DOHH2 (cell line): ENCODE measurements at regions not wholly inside any gene's neighbourhood (a gene's known extent, or its start where the extent isn't known, plus 50 kb on each side); places are given as distances from the start of the nearest gene placed in this dataset.
"Not testable (repeated sequence)": the region's sequence is repeated elsewhere in the genome, so short reads cannot be mapped to it uniquely, and the experiment has no call there.

Experiments used
- H3F3A ChIP-seq: fragments of 200-600 bp; sonication (generic), shearing (Covaris generic); 2 replicates; pipeline ENCODE4 v1.6.0; 2016; ENCODE audit warnings: antibody characterized with exemption, mild to moderate bottlenecking; ENCODE audit not compliant: control insufficient read depth, insufficient read depth
- H3K27ac ChIP-seq: fragments of 200-600 bp; sonication (generic); 2 replicates; pipeline ENCODE4 v1.5.1; 2014; ENCODE audit warnings: low read depth, mild to moderate bottlenecking, low read length, moderate library complexity
- H3K27me3 ChIP-seq: fragments of 200-600 bp; sonication (generic); 2 replicates; pipeline ENCODE4 v1.6.1; 2014; ENCODE audit warnings: mild to moderate bottlenecking, low read length, mixed read lengths; ENCODE audit not compliant: control insufficient read depth
- H3K36me3 ChIP-seq: fragments of 200-600 bp; sonication (generic); 2 replicates; pipeline ENCODE4 v1.6.1; 2014; ENCODE audit warnings: mild to moderate bottlenecking, low read length, moderate library complexity, mixed read lengths; ENCODE audit not compliant: control insufficient read depth
- H3K4me1 ChIP-seq: fragments of 200-600 bp; sonication (generic); 2 replicates; pipeline ENCODE4 v1.6.1; 2014; ENCODE audit warnings: mild to moderate bottlenecking, low read length, mixed read lengths; ENCODE audit not compliant: control insufficient read depth
- H3K4me2 ChIP-seq: fragments of 200-600 bp; sonication (generic); 2 replicates; pipeline ENCODE4 v1.6.0; 2014; ENCODE audit warnings: mild to moderate bottlenecking, low read length, moderate library complexity
- H3K4me3 ChIP-seq: fragments of 200-600 bp; sonication (generic); 2 replicates; pipeline ENCODE4 v1.5.1; 2014; ENCODE audit warnings: mild to moderate bottlenecking, low read length, mixed read lengths
- H3K79me2 ChIP-seq: fragments of 200-600 bp; sonication (generic); 2 replicates; pipeline ENCODE4 v1.6.1; 2014; ENCODE audit warnings: mild to moderate bottlenecking, low read length, mixed read lengths; ENCODE audit not compliant: control insufficient read depth
- H3K9me2 ChIP-seq: fragments of 200-600 bp; sonication (generic); replicated peaks from 2 replicates; pipeline ENCODE4 v1.6.1; 2014; ENCODE audit warnings: mild to moderate bottlenecking, low read length, mixed read lengths; ENCODE audit not compliant: control insufficient read depth
- H3K9me3 ChIP-seq: fragments of 200-600 bp; sonication (generic); 2 replicates; pipeline ENCODE4 v1.6.1; 2014; ENCODE audit warnings: antibody characterized with exemption, low read length, mixed read lengths; ENCODE audit not compliant: control insufficient read depth, insufficient read depth
- H4K20me1 ChIP-seq: fragments of 200-600 bp; sonication (generic); 2 replicates; pipeline ENCODE4 v1.6.0; 2014; ENCODE audit warnings: low read depth, mild to moderate bottlenecking, antibody characterized with exemption, low read length, moderate library complexity; ENCODE audit not compliant: control insufficient read depth, insufficient read depth
- EZH2phosphoT487 ChIP-seq: fragments of 200-600 bp; sonication (generic); IDR thresholded peaks from 2 replicates; pipeline ENCODE4 v1.6.1; 2017; ENCODE audit warnings: borderline replicate concordance, mild to moderate bottlenecking, antibody characterized with exemption, low read length, moderate library complexity, mixed read lengths
- TF ChIP-seq, protein P1 (sequence below): fragments of 200-600 bp; sonication (generic); IDR thresholded peaks from one replicate; pipeline ENCODE4 v1.5.1; 2014; ENCODE audit warnings: antibody characterized with exemption, mild to moderate bottlenecking, low read depth, low read length; ENCODE audit not compliant: poor library complexity, severe bottlenecking

DNA sequence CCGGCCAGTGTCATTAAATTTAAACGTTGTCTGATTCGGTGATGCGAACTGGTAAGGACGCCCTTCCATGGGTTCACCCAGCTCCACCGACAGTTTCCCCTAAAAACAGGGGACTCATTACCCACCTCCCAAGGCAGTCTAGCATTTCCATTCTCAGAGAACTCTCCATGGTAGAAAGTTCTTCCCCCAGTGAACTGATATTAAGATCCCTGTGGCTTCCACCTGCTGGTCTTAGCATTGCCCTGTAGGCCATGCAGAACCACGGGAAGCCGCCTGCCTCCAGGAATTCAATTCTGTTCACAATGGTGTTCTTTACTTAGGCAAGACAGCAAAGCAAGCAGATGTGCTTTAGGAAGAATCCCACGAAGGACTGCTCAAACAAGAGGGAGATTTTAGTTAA, 128.9 kb upstream of the NANOS1 start:
- no peaks in the 10 kb centered on the region for H3K4me1 ChIP-seq
- H4K20me1 ChIP-seq: no peaks in the 10 kb centered on the region
- H3K4me2 ChIP-seq: no peak overlapping the region
- H3K79me2 ChIP-seq: no peaks in the 10 kb centered on the region
- TF ChIP-seq, protein P1, sequence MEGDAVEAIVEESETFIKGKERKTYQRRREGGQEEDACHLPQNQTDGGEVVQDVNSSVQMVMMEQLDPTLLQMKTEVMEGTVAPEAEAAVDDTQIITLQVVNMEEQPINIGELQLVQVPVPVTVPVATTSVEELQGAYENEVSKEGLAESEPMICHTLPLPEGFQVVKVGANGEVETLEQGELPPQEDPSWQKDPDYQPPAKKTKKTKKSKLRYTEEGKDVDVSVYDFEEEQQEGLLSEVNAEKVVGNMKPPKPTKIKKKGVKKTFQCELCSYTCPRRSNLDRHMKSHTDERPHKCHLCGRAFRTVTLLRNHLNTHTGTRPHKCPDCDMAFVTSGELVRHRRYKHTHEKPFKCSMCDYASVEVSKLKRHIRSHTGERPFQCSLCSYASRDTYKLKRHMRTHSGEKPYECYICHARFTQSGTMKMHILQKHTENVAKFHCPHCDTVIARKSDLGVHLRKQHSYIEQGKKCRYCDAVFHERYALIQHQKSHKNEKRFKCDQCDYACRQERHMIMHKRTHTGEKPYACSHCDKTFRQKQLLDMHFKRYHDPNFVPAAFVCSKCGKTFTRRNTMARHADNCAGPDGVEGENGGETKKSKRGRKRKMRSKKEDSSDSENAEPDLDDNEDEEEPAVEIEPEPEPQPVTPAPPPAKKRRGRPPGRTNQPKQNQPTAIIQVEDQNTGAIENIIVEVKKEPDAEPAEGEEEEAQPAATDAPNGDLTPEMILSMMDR: no peak
- TF ChIP-seq EZH2phosphoT487: no peak
- H3K4me3 ChIP-seq: no peak overlapping the region
- H3F3A ChIP-seq: no peaks in the 10 kb centered on the region
- no peaks in the 10 kb centered on the region for H3K9me3 ChIP-seq
- no peaks in the 10 kb centered on the region for H3K9me2 ChIP-seq
- H3K36me3 ChIP-seq: no peaks in the 10 kb centered on the region
- H3K27ac ChIP-seq: no peak overlapping the region
- no peaks in the 10 kb centered on the region for H3K27me3 ChIP-seq

DNA sequence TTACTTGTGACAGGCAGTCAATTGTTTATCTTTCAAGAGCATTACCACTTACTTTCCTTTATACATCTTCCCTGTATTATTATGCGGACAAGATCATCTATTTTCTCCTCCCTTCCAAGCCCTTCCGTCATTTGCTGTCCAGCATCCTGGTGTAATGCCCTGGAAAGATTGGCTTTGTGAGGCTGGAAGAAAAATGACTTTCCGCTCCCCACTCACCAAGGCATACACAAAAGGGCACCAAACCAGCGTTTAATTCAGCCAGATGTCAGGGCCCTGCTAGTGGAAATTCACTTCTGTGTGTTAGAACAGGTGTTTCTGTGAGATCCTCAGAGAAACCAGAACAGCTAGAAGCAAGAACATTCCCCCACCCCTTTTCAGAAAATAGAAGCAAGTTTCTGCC, 128.1 kb upstream of the NANOS1 start:
- no peaks in the 10 kb centered on the region for H3F3A ChIP-seq
- no peaks in the 10 kb centered on the region for H3K36me3 ChIP-seq
- no peak for TF ChIP-seq EZH2phosphoT487
- TF ChIP-seq, protein P1: no peak
- H3K27me3 ChIP-seq: no peaks in the 10 kb centered on the region
- no peak overlapping the region for H3K4me2 ChIP-seq
- H3K4me1 ChIP-seq: no peaks in the 10 kb centered on the region
- H3K4me3 ChIP-seq: no peak overlapping the region
- no peaks in the 10 kb centered on the region for H3K9me3 ChIP-seq
- no peaks in the 10 kb centered on the region for H3K79me2 ChIP-seq
- H4K20me1 ChIP-seq: no peaks in the 10 kb centered on the region
- no peak overlapping the region for H3K27ac ChIP-seq
- H3K9me2 ChIP-seq: no peaks in the 10 kb centered on the region

DNA sequence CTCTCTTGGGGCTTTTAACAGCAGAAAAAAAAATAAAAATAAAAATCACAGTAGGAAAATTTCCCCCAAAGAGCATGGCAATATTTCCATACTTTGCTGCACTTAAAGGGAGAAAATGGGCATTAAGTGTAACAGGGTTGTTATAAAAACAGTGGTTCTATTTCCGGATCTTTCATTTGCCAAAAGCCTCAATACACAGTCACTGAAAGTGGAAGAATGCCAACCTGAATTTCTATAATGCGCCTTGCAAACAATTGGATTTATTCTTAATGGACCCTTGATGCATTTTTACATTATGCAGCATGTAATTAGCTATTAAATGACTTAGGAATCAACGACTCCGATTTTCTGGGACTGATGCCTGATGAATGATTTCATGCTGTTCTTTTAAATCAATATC, 127.6 kb upstream of the NANOS1 start:
- no peaks in the 10 kb centered on the region for H3K79me2 ChIP-seq
- H3F3A ChIP-seq: no peaks in the 10 kb centered on the region
- no peaks in the 10 kb centered on the region for H3K27me3 ChIP-seq
- no peak overlapping the region for H3K4me3 ChIP-seq
- H4K20me1 ChIP-seq: no peaks in the 10 kb centered on the region
- H3K4me2 ChIP-seq: no peak overlapping the region
- no peak for TF ChIP-seq EZH2phosphoT487
- TF ChIP-seq, protein P1: no peak
- no peaks in the 10 kb centered on the region for H3K4me1 ChIP-seq
- no peaks in the 10 kb centered on the region for H3K9me2 ChIP-seq
- no peaks in the 10 kb centered on the region for H3K36me3 ChIP-seq
- H3K9me3 ChIP-seq: no peaks in the 10 kb centered on the region
- H3K27ac ChIP-seq: no peak overlapping the region

DNA sequence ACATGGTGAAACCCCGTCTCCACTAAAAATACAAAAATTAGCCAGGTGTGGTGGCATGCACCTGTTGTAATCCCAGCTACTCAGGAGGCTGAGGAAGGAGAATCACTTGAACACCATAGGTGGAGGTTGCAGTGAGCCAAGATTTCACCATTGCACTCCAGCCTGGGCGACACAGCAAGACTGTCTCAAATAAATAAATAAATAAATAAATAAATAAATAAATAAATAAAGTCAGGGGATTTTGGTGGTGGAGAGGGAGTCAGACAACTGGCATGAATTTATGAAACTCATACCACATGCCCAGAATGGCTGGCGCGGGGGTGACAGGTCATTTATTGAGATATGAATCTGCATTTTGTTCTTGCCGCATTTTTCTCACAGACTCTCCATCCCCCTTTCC, 126.9 kb upstream of the NANOS1 start:
- not testable (repeated sequence) for H3K4me2 ChIP-seq, H3K36me3 ChIP-seq, H3K79me2 ChIP-seq, H3K9me3 ChIP-seq, H3K27me3 ChIP-seq, H3F3A ChIP-seq, H4K20me1 ChIP-seq, H3K27ac ChIP-seq, H3K9me2 ChIP-seq, H3K4me3 ChIP-seq, H3K4me1 ChIP-seq
